Loucy (cell line): ENCODE measurements at regions not wholly inside any gene's neighbourhood (a gene's known extent, or its start where the extent isn't known, plus 50 kb on each side); places are given as distances from the start of the nearest gene placed in this dataset.

Experiments used
- CTCF ChIP-seq: fragments of 200-600 bp; sonication (generic); conservative IDR thresholded peaks from 2 replicates; pipeline ENCODE4 v1.5.1; 2014; ENCODE audit warnings: mild to moderate bottlenecking, antibody characterized with exemption, low read length
- EZH2phosphoT487 ChIP-seq: fragments of 200-600 bp; IDR thresholded peaks from 2 replicates; pipeline ENCODE4 v1.6.1; 2018; ENCODE audit warnings: antibody characterized with exemption, mild to moderate bottlenecking, moderate library complexity, borderline replicate concordance

- TF ChIP-seq CTCF = no peak
- no peak for TF ChIP-seq EZH2phosphoT487
These were observed 91.3 kb upstream of the RTL1 start for GRCh38 chr14:100994756-100995330.
